HCT116 (cell line): ENCODE measurements at regions not wholly inside any gene's neighbourhood (a gene's known extent, or its start where the extent isn't known, plus 50 kb on each side); places are given as distances from the start of the nearest gene placed in this dataset.

Experiments used
- ATAC-seq: fragments of 200-7000 bp; cut with Tn5 transposase; 2 replicates; pipeline ENCODE4 v1.9.1; 2020; ENCODE audit warnings: mild to moderate bottlenecking, moderate library complexity
- BruUV-seq: library from RNA; stranded (reverse); fragments of 400-500 nt; replicated peaks from 2 replicates; lab custom pipeline; 2021; lab: Mats Ljungman, UMichigan
- CTCF ChIA-PET: fragments of 300-600 bp; sonication (Branson Sonifier 250); formaldehyde crosslinking; loops from one replicate; lab custom pipeline; 2021; ENCODE audit warnings: antibody characterized with exemption; lab: Charles Lee
- POLR2A ChIA-PET: fragments of 300-600, 350-600 bp; sonication (Branson Sonifier 250); formaldehyde crosslinking; loops from one replicate; lab custom pipeline; 2021; ENCODE audit warnings: antibody characterized with exemption; lab: Charles Lee
- RAD21 ChIA-PET, 2 experiments: fragments of 300-600 bp; sonication (Branson Sonifier 250); formaldehyde crosslinking; loops; one replicate each; lab custom pipeline; 2023; ENCODE audit warnings: low total read pairs in 2 of 2; ENCODE audit not compliant: uncharacterized antibody in 2 of 2, unreplicated experiment in 2 of 2, low non-redundant PET in 1 of 2; lab: Charles Lee
- DNase-seq: peaks from one replicate; pipeline ENCODE4 v3.0.0-alpha.2; 2010; ENCODE audit warnings: low read depth, low spot score
- H2AFZ ChIP-seq: fragments of 200-600 bp; shearing (Covaris generic), sonication (generic); 2 replicates; pipeline ENCODE4 v1.6.1; 2017; ENCODE audit warnings: low read depth, mixed run types, mixed read lengths, antibody characterized with exemption, low read length; ENCODE audit not compliant: poor library complexity, severe bottlenecking
- H3K27ac ChIP-seq: 2 replicates; pipeline ENCODE4 v1.5.1; 2012; ENCODE audit warnings: low read depth, low read length
- H3K27me3 ChIP-seq: fragments of 200-600 bp; sonication (generic); 2 replicates; pipeline ENCODE4 v1.6.1; 2016; ENCODE audit warnings: mixed run types, low read length, mixed read lengths; ENCODE audit not compliant: insufficient read depth
- H3K36me3 ChIP-seq, 2 experiments: fragments of 200-500 bp in 1 of 2; fragments of 200-600 bp in 1 of 2; sonication (Bioruptor generic) in 1 of 2; sonication (generic) in 1 of 2; 2 replicates each; pipeline versions ENCODE4 v1.5.1 to v1.6.1; 2014 to 2016; ENCODE audit warnings: low read length in 2 of 2, inconsistent platforms in 1 of 2, mixed read lengths in 1 of 2, mixed run types in 1 of 2; ENCODE audit not compliant: insufficient read depth in 2 of 2, control insufficient read depth in 1 of 2
- H3K4me1 ChIP-seq, 2 experiments: fragments of 200-600 bp in 1 of 2; sonication (generic) in 1 of 2; 2 replicates each; pipeline versions ENCODE4 v1.5.1 to v1.6.1; 2012 to 2017; ENCODE audit warnings: low read length in 2 of 2, inconsistent platforms in 1 of 2, mild to moderate bottlenecking in 1 of 2, mixed read lengths in 1 of 2, mixed run types in 1 of 2, moderate library complexity in 1 of 2; ENCODE audit not compliant: insufficient read depth in 2 of 2, control insufficient read depth in 1 of 2
- H3K4me2 ChIP-seq: fragments of 200-600 bp; sonication (generic); 2 replicates; pipeline ENCODE4 v1.6.1; 2017; ENCODE audit warnings: mixed run types, low read length, mixed read lengths
- H3K4me3 ChIP-seq, 2 experiments: fragments of 200-600 bp in 1 of 2; sonication (generic) in 1 of 2; replicated peaks in 1 of 2; 2 replicates each; pipeline ENCODE4 v1.5.1; 2011 to 2016; ENCODE audit warnings: low read length in 2 of 2, control low read depth in 1 of 2, low read depth in 1 of 2, mild to moderate bottlenecking in 1 of 2, mixed read lengths in 1 of 2, mixed run types in 1 of 2
- H3K79me2 ChIP-seq: fragments of 200-600 bp; sonication (generic); 2 replicates; pipeline ENCODE4 v1.6.1; 2017; ENCODE audit warnings: mild to moderate bottlenecking, mixed run types, low read length, moderate library complexity, mixed read lengths; ENCODE audit not compliant: insufficient read depth
- H3K9ac ChIP-seq: fragments of 200-600 bp; sonication (generic); 2 replicates; pipeline ENCODE4 v1.6.1; 2016; ENCODE audit warnings: low read length, mixed read lengths
- H3K9me2 ChIP-seq: fragments of 200-600 bp; sonication (generic), shearing (Covaris generic); 2 replicates; pipeline ENCODE4 v1.6.1; 2017; ENCODE audit warnings: mixed run types, mild to moderate bottlenecking, moderate library complexity; ENCODE audit not compliant: insufficient read depth
- H3K9me3 ChIP-seq, 2 experiments: fragments of 200-500 bp in 1 of 2; fragments of 200-600 bp in 1 of 2; sonication (Bioruptor generic) in 1 of 2; sonication (generic) in 1 of 2; 2 replicates each; pipeline ENCODE4 v1.6.1; 2014 to 2017; ENCODE audit warnings: low read length in 2 of 2, mixed read lengths in 2 of 2, inconsistent platforms in 1 of 2, low read depth in 1 of 2, mild to moderate bottlenecking in 1 of 2, mixed run types in 1 of 2, moderate library complexity in 1 of 2; ENCODE audit not compliant: control insufficient read depth in 1 of 2, insufficient read depth in 1 of 2
- H4K20me1 ChIP-seq: fragments of 200-600 bp; sonication (generic), shearing (Covaris generic); 2 replicates; pipeline ENCODE4 v1.6.1; 2017; ENCODE audit warnings: mixed run types, mild to moderate bottlenecking, moderate library complexity; ENCODE audit not compliant: insufficient read depth
- CEBPB ChIP-seq: IDR thresholded peaks from 2 replicates; pipeline ENCODE4 v1.6.1; 2012; ENCODE audit warnings: low read depth
- EZH2 ChIP-seq: fragments of 200-600 bp; sonication (generic); IDR thresholded peaks from 2 replicates; pipeline ENCODE4 v1.6.1; 2017; ENCODE audit warnings: antibody characterized with exemption, mixed run types
- POLR2A ChIP-seq: IDR thresholded peaks from 2 replicates; pipeline ENCODE4 v1.7.0; 2011; ENCODE audit warnings: borderline replicate concordance; ENCODE audit not compliant: insufficient read depth, insufficient read length; ENCODE audit errors: extremely low read depth
- SIN3A ChIP-seq: IDR thresholded peaks from 2 replicates; pipeline ENCODE4 v1.6.1; 2012; ENCODE audit warnings: low read depth
- SRF ChIP-seq: IDR thresholded peaks from 2 replicates; pipeline ENCODE4 v1.6.1; 2012; ENCODE audit warnings: low read depth
- YY1 ChIP-seq: IDR thresholded peaks from 2 replicates; pipeline ENCODE4 v1.6.1; 2011; ENCODE audit warnings: low read length, low read depth, moderate library complexity, mild to moderate bottlenecking; ENCODE audit not compliant: insufficient replicate concordance; ENCODE audit errors: extremely low read depth
- ZFX ChIP-seq: fragments of 450-650 bp; IDR thresholded peaks from 2 replicates; pipeline ENCODE4 v1.6.1; 2017
- ZNF274 ChIP-seq: fragments of 200-500 bp; sonication (Bioruptor generic); IDR thresholded peaks from 2 replicates; pipeline ENCODE4 v1.6.1; 2014; ENCODE audit warnings: mild to moderate bottlenecking, low read depth, low read length, inconsistent platforms
- intact Hi-C: fragments of 100-400 bp; cut with micrococcal nuclease; formaldehyde crosslinking; loops from 2 replicates; pipeline ENCODE4 v1.10.0; 2022
- TF ChIP-seq, protein P1 (sequence below): IDR thresholded peaks from 2 replicates; pipeline ENCODE4 v1.6.1; 2012
- TF ChIP-seq, protein P2 (sequence below), 3 experiments: fragments of 200-600 bp in 1 of 3; sonication (generic) in 1 of 3; IDR thresholded peaks in 2 of 3; conservative IDR thresholded peaks in 1 of 3; 2 replicates each; pipeline ENCODE4 v1.5.1; 2012 to 2017; ENCODE audit warnings: low read depth in 2 of 3, low read length in 2 of 3, antibody characterized with exemption in 1 of 3, borderline replicate concordance in 1 of 3, control low read depth in 1 of 3, mild to moderate bottlenecking in 1 of 3, mixed read lengths in 1 of 3, mixed run types in 1 of 3, moderate library complexity in 1 of 3; ENCODE audit not compliant: insufficient read depth in 1 of 3

DNA sequence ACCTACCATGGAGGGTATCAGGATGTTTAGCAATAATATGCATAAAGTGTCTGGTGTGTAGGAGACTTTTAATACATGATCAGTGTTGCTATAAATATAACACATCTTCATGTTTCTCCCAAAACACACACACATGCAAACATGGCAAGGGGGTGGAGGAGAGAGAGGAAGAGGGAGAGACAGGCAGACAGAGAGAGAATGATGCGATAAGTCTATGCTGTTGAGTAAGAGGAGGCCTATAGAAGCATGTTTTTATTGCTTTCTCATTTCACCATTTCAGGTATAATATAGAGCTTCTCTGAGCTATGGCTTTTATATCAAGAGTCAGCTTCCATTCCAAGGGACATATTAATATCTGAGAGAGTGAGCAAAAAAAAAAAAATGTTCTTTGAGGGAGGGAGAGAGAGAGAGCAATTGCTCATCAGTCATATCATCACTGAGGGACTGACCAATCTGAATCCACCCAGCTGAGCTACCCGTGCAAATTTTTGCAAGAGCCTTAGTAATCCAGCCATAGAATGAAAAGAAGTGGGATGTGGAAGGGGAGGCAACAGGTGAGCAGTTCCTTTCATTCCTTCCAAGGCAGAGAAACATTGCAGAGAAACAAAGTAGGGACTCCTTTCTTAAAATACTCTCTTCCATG lies 54.8 kb upstream of the RASSF8 start:
- intact Hi-C loops = no loop called here
- Histone ChIP-seq H3K9ac (no peak overlapping the region), H3K4me3 (no peak overlapping the region), H3K79me2 (no peaks in the 10 kb centered on the region), H3K9me2 (no peaks in the 10 kb centered on the region), H3K9me3 (no peaks in the 10 kb centered on the region), H4K20me1 (no peaks in the 10 kb centered on the region), H3K27me3 (no peaks in the 10 kb centered on the region), H3K4me2 (no peak overlapping the region), H3K4me1 (0 out of 4 replicates have a peak, but pooled peaks cover 0 to 3% of the 10 kb centered on the region in 2 experiments), H3K27ac (no peak overlapping the region), H3K36me3 (no peaks in the 10 kb centered on the region), H2AFZ (no peak overlapping the region)
- DNase-seq = no peak
- no TSS peak for BruUV-seq
- CTCF ChIA-PET = no interaction called here
- TF ChIP-seq ZFX = no peak
- TF ChIP-seq EZH2 = no peak
- TF ChIP-seq, protein P1, sequence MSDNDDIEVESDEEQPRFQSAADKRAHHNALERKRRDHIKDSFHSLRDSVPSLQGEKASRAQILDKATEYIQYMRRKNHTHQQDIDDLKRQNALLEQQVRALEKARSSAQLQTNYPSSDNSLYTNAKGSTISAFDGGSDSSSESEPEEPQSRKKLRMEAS = no peak
- TF ChIP-seq YY1 = no peak
- no peak for TF ChIP-seq SRF
- no peak for TF ChIP-seq POLR2A
- no peak for TF ChIP-seq ZNF274
- POLR2A ChIA-PET = no interaction called here
- ATAC-seq = no peak
- RAD21 ChIA-PET = no interaction called here

DNA sequence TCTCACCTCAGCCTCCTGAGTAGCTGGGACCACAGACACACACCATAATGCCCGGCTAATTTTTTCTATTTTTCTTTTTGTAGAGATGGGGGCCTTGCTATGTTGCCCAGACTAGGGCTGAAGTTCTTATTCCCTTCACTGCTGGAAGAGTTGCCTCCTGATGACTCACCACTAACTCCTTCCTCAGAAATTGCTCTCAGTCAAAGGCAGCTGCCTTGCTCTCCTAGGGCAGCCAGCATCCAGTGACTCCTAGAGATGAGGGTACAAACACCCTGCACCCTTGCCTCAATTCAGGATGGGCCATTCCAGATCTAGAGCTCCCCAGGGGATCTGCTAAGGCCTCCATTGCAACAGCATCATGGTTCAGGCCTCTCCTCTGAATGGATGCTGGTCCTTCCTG lies 54.0 kb upstream of the RASSF8 start:
- H4K20me1 ChIP-seq = no peaks in the 10 kb centered on the region
- ChIA-PET RAD21 (no interaction called here), POLR2A (no interaction called here)

More for the DNA sequence above, 54.0 kb upstream of the RASSF8 start:
- Histone ChIP-seq H3K9ac (no peak overlapping the region), H3K27ac (no peak overlapping the region), H3K4me1 (0 out of 4 replicates have a peak, but pooled peaks cover 0 to 3% of the 10 kb centered on the region in 2 experiments), H3K4me2 (no peak overlapping the region)
- no peak for ATAC-seq
- no peak for TF ChIP-seq CEBPB
- TF ChIP-seq, protein P2, sequence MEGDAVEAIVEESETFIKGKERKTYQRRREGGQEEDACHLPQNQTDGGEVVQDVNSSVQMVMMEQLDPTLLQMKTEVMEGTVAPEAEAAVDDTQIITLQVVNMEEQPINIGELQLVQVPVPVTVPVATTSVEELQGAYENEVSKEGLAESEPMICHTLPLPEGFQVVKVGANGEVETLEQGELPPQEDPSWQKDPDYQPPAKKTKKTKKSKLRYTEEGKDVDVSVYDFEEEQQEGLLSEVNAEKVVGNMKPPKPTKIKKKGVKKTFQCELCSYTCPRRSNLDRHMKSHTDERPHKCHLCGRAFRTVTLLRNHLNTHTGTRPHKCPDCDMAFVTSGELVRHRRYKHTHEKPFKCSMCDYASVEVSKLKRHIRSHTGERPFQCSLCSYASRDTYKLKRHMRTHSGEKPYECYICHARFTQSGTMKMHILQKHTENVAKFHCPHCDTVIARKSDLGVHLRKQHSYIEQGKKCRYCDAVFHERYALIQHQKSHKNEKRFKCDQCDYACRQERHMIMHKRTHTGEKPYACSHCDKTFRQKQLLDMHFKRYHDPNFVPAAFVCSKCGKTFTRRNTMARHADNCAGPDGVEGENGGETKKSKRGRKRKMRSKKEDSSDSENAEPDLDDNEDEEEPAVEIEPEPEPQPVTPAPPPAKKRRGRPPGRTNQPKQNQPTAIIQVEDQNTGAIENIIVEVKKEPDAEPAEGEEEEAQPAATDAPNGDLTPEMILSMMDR (IDR thresholded peaks at IDR 0.05 in 2 of 3, conservative IDR thresholded peaks at IDR 0.05 in 1 of 3; ENCODE audit: borderline replicate concordance in 1 of 3, insufficient read depth in 1 of 3, low read depth in 2 of 3, low read length in 2 of 3) = no peak
- TF ChIP-seq SIN3A = no peak
- TF ChIP-seq, all 23 proteins: peak for 0
- CTCF ChIA-PET = no interaction called here
- BruUV-seq = no TSS peak
- Histone ChIP-seq H3K27me3 (no peaks in the 10 kb centered on the region), H3K4me3 (no peak overlapping the region), H3K9me2 (no peaks in the 10 kb centered on the region), H3K9me3 (no peaks in the 10 kb centered on the region), H2AFZ (no peak overlapping the region), H3K79me2 (no peaks in the 10 kb centered on the region), H3K36me3 (no peaks in the 10 kb centered on the region)
- DNase-seq = no peak
- intact Hi-C loops = no loop called here
